Fibroblast of lung (primary cell): ENCODE measurements at regions not wholly inside any gene's neighbourhood (a gene's known extent, or its start where the extent isn't known, plus 50 kb on each side); places are given as distances from the start of the nearest gene placed in this dataset.

Source experiments
- DNase-seq, 2 donors: peaks; one replicate each; pipeline versions ENCODE4 v3.0.0 to v3.0.0-alpha.2; 2010; ENCODE audit warnings: low read depth in 2 of 2
- H2AFZ ChIP-seq: 2 replicates; pipeline ENCODE4 v1.5.1; 2012; ENCODE audit warnings: low read length, control low read depth, inconsistent platforms
- H3K27ac ChIP-seq: 2 replicates; pipeline ENCODE4 v1.5.1; 2011; ENCODE audit warnings: low read length, control low read depth; ENCODE audit not compliant: insufficient read depth
- H3K27me3 ChIP-seq: 2 replicates; pipeline ENCODE4 v1.5.1; 2011; ENCODE audit warnings: mild to moderate bottlenecking, low read length; ENCODE audit not compliant: control insufficient read depth, insufficient read depth
- H3K36me3 ChIP-seq: 2 replicates; pipeline ENCODE4 v1.5.1; 2011; ENCODE audit warnings: low read length; ENCODE audit not compliant: control insufficient read depth, insufficient read depth
- H3K4me1 ChIP-seq: 2 replicates; pipeline ENCODE4 v1.5.1; 2011; ENCODE audit warnings: low read length; ENCODE audit not compliant: control insufficient read depth, insufficient read depth; ENCODE audit errors: extremely low read depth
- H3K4me2 ChIP-seq: 2 replicates; pipeline ENCODE4 v1.5.1; 2011; ENCODE audit warnings: low read length, control low read depth; ENCODE audit not compliant: insufficient read depth; ENCODE audit errors: extremely low read depth
- H3K4me3 ChIP-seq, 4 experiments: fragments of 200-600 bp in 1 of 4; sonication (generic) in 1 of 4; replicated peaks in 1 of 4; 2 replicates each; pipeline ENCODE4 v1.5.1; 2011 to 2016; ENCODE audit warnings: low read length in 4 of 4, low read depth in 3 of 4, mild to moderate bottlenecking in 3 of 4, control low read depth in 2 of 4, inconsistent platforms in 1 of 4, mixed read lengths in 1 of 4; ENCODE audit not compliant: insufficient read depth in 1 of 4; ENCODE audit errors: control extremely low read depth in 1 of 4
- H3K79me2 ChIP-seq: 2 replicates; pipeline ENCODE4 v1.5.1; 2012; ENCODE audit warnings: mild to moderate bottlenecking, low read length, inconsistent platforms; ENCODE audit not compliant: control insufficient read depth, insufficient read depth
- H3K9ac ChIP-seq: 2 replicates; pipeline ENCODE4 v1.5.1; 2011; ENCODE audit warnings: mild to moderate bottlenecking, low read length, control low read depth; ENCODE audit not compliant: insufficient read depth
- H3K9me3 ChIP-seq: 2 replicates; pipeline ENCODE4 v1.5.1; 2012; ENCODE audit warnings: low read depth, low read length; ENCODE audit not compliant: control insufficient read depth, insufficient read depth
- H4K20me1 ChIP-seq: 2 replicates; pipeline ENCODE4 v1.5.1; 2011; ENCODE audit warnings: low read length; ENCODE audit not compliant: control insufficient read depth, insufficient read depth; ENCODE audit errors: extremely low read depth
- CTCF ChIP-seq, 2 donors: IDR thresholded peaks in 1 of 2; conservative IDR thresholded peaks in 1 of 2; 1 replicate in 1 of 2; 2 replicates in 1 of 2; pipeline ENCODE4 v1.5.1; 2011 to 2012; ENCODE audit warnings: low read length in 2 of 2, control low read depth in 1 of 2, inconsistent platforms in 1 of 2, low read depth in 1 of 2, mild to moderate bottlenecking in 1 of 2
- EZH2 ChIP-seq: IDR thresholded peaks from 2 replicates; pipeline ENCODE4 v1.5.1; 2012; ENCODE audit warnings: low read length, control low read depth, mild to moderate bottlenecking; ENCODE audit errors: missing control alignments

GRCh38 chr18:72086421-72086820 is 457.7 kb downstream of the CBLN2 start:
- no peaks in the 10 kb centered on the region for H3K36me3 ChIP-seq
- TF ChIP-seq EZH2 (no peak), CTCF (conservative IDR thresholded peaks at IDR 0.05 in 1 of 2, IDR thresholded peaks at IDR 0.05 in 1 of 2; ENCODE audit: low read depth in 1 of 2, low read length in 2 of 2) (peak in 1 of 2 donors; percentile 54)
- H3K79me2 ChIP-seq = no peaks in the 10 kb centered on the region
- no peaks in the 10 kb centered on the region for H4K20me1 ChIP-seq
- H3K9me3 ChIP-seq = no peaks in the 10 kb centered on the region
- H2AFZ ChIP-seq = no peak overlapping the region
- H3K9ac ChIP-seq = no peak overlapping the region
- no peak overlapping the region for H3K4me3 ChIP-seq
- no peaks in the 10 kb centered on the region for H3K27me3 ChIP-seq
- H3K4me2 ChIP-seq = no peak overlapping the region
- peak; percentile 12 to 58 for DNase-seq
- no peaks in the 10 kb centered on the region for H3K4me1 ChIP-seq
- H3K27ac ChIP-seq = no peak overlapping the region

GRCh38 chr18:72075040-72075439 is 469.1 kb downstream of the CBLN2 start:
- H3K27ac ChIP-seq = no peak overlapping the region
- TF ChIP-seq EZH2 = no peak
- no peak for TF ChIP-seq CTCF (conservative IDR thresholded peaks at IDR 0.05 in 1 of 2, IDR thresholded peaks at IDR 0.05 in 1 of 2; ENCODE audit: low read depth in 1 of 2, low read length in 2 of 2)
- no peaks in the 10 kb centered on the region for H3K27me3 ChIP-seq
- no peaks in the 10 kb centered on the region for H3K79me2 ChIP-seq
- H3K36me3 ChIP-seq = no peaks in the 10 kb centered on the region
- H3K4me2 ChIP-seq = no peak overlapping the region
- no peaks in the 10 kb centered on the region for H4K20me1 ChIP-seq
- H3K4me1 ChIP-seq = no peaks in the 10 kb centered on the region
- H2AFZ ChIP-seq = no peak overlapping the region
- no peak overlapping the region for H3K4me3 ChIP-seq
- H3K9me3 ChIP-seq = no peaks in the 10 kb centered on the region
- DNase-seq = no peak
- H3K9ac ChIP-seq = no peak overlapping the region

GRCh38 chr18:72063001-72063400 is 481.1 kb downstream of the CBLN2 start:
- Histone ChIP-seq H3K4me1 (no peaks in the 10 kb centered on the region), H3K79me2 (no peaks in the 10 kb centered on the region), H3K4me2 (no peak overlapping the region), H2AFZ (no peak overlapping the region), H3K27ac (no peak overlapping the region), H4K20me1 (no peaks in the 10 kb centered on the region), H3K4me3 (no peak overlapping the region), H3K9ac (no peak overlapping the region), H3K27me3 (no peaks in the 10 kb centered on the region), H3K9me3 (no peaks in the 10 kb centered on the region), H3K36me3 (no peaks in the 10 kb centered on the region)
- TF ChIP-seq EZH2 (no peak), CTCF (conservative IDR thresholded peaks at IDR 0.05 in 1 of 2, IDR thresholded peaks at IDR 0.05 in 1 of 2; ENCODE audit: low read depth in 1 of 2, low read length in 2 of 2) (no peak)
- no peak for DNase-seq
